ENCODE measurements at regions not wholly inside any gene's neighbourhood (a gene's known extent, or its start where the extent isn't known, plus 50 kb on each side); places are given as distances from the start of the nearest gene placed in this dataset.

- no peak for TF ChIP-seq CTCF (IDR thresholded peaks at IDR 0.05; ENCODE audit: low read length, missing control alignments)
These were observed 94.5 kb upstream of the DOCK9 start for GRCh38 chr13:99072356-99072755.

GRCh38 chr13:99072941-99073340, 95.1 kb upstream of the DOCK9 start:
- TF ChIP-seq CTCF (IDR thresholded peaks at IDR 0.05; ENCODE audit: low read length, missing control alignments): no peak
- H3K4me3 ChIP-seq (replicated peaks; ENCODE audit: low read depth, low read length): no peak overlapping the region
- DNase-seq (ENCODE audit: low read depth): no peak

More at GRCh38 chr13:99072356-99072755, 94.5 kb upstream of the DOCK9 start:
- no peak overlapping the region for H3K4me3 ChIP-seq (replicated peaks; ENCODE audit: low read depth, low read length)
- no peak for DNase-seq (ENCODE audit: low read depth)

- H3K4me3 ChIP-seq (replicated peaks; ENCODE audit: low read depth, low read length): no peak overlapping the region
- no peak for DNase-seq (ENCODE audit: low read depth)
- TF ChIP-seq CTCF (IDR thresholded peaks at IDR 0.05; ENCODE audit: low read length, missing control alignments): no peak
These were observed 96.8 kb upstream of the DOCK9 start for GRCh38 chr13:99074693-99075092.

GRCh38 chr13:99075268-99076191, 97.7 kb upstream of the DOCK9 start:
- no peak overlapping the region for H3K4me3 ChIP-seq (replicated peaks; ENCODE audit: low read depth, low read length)
- no peak for DNase-seq (ENCODE audit: low read depth)
- TF ChIP-seq CTCF (IDR thresholded peaks at IDR 0.05; ENCODE audit: low read length, missing control alignments): no peak

- TF ChIP-seq CTCF (IDR thresholded peaks at IDR 0.05; ENCODE audit: low read length, missing control alignments): no peak
- no peak overlapping the region for H3K4me3 ChIP-seq (replicated peaks; ENCODE audit: low read depth, low read length)
- DNase-seq (ENCODE audit: low read depth): no peak
These were observed 100.3 kb upstream of the DOCK9 start for GRCh38 chr13:99078017-99078771.

- no peak for DNase-seq (ENCODE audit: low read depth)
- no peak overlapping the region for H3K4me3 ChIP-seq (replicated peaks; ENCODE audit: low read depth, low read length)
- no peak for TF ChIP-seq CTCF (IDR thresholded peaks at IDR 0.05; ENCODE audit: low read length, missing control alignments)
These were observed 102.3 kb upstream of the DOCK9 start for GRCh38 chr13:99080131-99080530.
